H1 (cell line): ENCODE measurements at regions not wholly inside any gene's neighbourhood (a gene's known extent, or its start where the extent isn't known, plus 50 kb on each side); places are given as distances from the start of the nearest gene placed in this dataset.

Experiments
- JUN ChIP-seq: IDR thresholded peaks from 2 replicates; pipeline ENCODE4 v1.6.1; 2011; ENCODE audit warnings: low read depth, mild to moderate bottlenecking, improper control_type of control experiment, low read length
- SRF ChIP-seq: IDR thresholded peaks from 2 replicates; pipeline ENCODE4 v1.6.1; 2011; ENCODE audit warnings: mild to moderate bottlenecking, low read depth, low read length, moderate library complexity
- TF ChIP-seq, protein P1 (sequence below): fragments of 300-600 bp; sonication (generic); IDR thresholded peaks from 2 replicates; pipeline ENCODE4 v1.7.1; 2012; ENCODE audit warnings: low read length, moderate library complexity, mild to moderate bottlenecking, inconsistent platforms; ENCODE audit not compliant: insufficient replicate concordance
- TF ChIP-seq, protein P2 (sequence below): IDR thresholded peaks from 2 replicates; pipeline ENCODE4 v1.6.1; 2011; ENCODE audit warnings: low read length, improper control_type of control experiment

DNA sequence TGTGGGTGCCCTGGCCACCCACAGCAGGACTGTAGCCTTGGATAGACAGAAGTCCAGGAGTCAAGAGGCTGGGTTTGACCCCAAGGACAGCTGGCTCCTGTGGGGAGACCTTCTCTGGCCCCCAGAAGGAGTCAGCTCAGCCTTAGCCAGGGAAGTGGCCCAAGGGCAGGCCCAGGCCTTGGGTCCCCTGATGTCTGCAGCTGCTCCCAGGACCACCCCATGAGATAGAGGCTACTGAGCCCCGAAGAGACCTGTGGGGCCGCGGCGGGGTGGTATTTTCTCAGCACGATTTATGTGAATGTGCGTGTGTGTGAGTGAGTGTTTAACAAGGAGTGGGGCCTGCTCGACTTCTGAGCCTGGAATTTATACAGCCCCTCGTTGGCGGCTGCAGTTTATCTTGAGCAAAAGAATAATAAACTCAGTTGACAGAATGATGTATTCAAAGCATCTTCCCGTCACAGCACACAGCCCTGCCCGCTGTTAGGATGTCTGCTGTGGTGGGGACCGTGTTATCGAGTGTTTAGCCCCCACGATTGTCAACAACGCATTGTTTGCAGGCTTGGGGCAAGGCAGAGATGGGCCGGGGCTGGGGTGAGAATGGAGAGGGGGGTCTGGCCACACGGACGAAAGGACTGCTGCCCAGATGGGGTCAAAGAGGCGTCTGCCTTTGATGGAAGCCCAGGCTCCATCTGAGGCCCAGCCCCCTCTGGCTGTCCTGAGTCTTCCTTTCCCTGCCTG is 163.3 kb downstream of the VEGFA start (continued):
- TF ChIP-seq, protein P1, sequence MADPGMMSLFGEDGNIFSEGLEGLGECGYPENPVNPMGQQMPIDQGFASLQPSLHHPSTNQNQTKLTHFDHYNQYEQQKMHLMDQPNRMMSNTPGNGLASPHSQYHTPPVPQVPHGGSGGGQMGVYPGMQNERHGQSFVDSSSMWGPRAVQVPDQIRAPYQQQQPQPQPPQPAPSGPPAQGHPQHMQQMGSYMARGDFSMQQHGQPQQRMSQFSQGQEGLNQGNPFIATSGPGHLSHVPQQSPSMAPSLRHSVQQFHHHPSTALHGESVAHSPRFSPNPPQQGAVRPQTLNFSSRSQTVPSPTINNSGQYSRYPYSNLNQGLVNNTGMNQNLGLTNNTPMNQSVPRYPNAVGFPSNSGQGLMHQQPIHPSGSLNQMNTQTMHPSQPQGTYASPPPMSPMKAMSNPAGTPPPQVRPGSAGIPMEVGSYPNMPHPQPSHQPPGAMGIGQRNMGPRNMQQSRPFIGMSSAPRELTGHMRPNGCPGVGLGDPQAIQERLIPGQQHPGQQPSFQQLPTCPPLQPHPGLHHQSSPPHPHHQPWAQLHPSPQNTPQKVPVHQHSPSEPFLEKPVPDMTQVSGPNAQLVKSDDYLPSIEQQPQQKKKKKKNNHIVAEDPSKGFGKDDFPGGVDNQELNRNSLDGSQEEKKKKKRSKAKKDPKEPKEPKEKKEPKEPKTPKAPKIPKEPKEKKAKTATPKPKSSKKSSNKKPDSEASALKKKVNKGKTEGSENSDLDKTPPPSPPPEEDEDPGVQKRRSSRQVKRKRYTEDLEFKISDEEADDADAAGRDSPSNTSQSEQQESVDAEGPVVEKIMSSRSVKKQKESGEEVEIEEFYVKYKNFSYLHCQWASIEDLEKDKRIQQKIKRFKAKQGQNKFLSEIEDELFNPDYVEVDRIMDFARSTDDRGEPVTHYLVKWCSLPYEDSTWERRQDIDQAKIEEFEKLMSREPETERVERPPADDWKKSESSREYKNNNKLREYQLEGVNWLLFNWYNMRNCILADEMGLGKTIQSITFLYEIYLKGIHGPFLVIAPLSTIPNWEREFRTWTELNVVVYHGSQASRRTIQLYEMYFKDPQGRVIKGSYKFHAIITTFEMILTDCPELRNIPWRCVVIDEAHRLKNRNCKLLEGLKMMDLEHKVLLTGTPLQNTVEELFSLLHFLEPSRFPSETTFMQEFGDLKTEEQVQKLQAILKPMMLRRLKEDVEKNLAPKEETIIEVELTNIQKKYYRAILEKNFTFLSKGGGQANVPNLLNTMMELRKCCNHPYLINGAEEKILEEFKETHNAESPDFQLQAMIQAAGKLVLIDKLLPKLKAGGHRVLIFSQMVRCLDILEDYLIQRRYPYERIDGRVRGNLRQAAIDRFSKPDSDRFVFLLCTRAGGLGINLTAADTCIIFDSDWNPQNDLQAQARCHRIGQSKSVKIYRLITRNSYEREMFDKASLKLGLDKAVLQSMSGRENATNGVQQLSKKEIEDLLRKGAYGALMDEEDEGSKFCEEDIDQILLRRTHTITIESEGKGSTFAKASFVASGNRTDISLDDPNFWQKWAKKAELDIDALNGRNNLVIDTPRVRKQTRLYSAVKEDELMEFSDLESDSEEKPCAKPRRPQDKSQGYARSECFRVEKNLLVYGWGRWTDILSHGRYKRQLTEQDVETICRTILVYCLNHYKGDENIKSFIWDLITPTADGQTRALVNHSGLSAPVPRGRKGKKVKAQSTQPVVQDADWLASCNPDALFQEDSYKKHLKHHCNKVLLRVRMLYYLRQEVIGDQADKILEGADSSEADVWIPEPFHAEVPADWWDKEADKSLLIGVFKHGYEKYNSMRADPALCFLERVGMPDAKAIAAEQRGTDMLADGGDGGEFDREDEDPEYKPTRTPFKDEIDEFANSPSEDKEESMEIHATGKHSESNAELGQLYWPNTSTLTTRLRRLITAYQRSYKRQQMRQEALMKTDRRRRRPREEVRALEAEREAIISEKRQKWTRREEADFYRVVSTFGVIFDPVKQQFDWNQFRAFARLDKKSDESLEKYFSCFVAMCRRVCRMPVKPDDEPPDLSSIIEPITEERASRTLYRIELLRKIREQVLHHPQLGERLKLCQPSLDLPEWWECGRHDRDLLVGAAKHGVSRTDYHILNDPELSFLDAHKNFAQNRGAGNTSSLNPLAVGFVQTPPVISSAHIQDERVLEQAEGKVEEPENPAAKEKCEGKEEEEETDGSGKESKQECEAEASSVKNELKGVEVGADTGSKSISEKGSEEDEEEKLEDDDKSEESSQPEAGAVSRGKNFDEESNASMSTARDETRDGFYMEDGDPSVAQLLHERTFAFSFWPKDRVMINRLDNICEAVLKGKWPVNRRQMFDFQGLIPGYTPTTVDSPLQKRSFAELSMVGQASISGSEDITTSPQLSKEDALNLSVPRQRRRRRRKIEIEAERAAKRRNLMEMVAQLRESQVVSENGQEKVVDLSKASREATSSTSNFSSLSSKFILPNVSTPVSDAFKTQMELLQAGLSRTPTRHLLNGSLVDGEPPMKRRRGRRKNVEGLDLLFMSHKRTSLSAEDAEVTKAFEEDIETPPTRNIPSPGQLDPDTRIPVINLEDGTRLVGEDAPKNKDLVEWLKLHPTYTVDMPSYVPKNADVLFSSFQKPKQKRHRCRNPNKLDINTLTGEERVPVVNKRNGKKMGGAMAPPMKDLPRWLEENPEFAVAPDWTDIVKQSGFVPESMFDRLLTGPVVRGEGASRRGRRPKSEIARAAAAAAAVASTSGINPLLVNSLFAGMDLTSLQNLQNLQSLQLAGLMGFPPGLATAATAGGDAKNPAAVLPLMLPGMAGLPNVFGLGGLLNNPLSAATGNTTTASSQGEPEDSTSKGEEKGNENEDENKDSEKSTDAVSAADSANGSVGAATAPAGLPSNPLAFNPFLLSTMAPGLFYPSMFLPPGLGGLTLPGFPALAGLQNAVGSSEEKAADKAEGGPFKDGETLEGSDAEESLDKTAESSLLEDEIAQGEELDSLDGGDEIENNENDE: no peak
- TF ChIP-seq, protein P2, sequence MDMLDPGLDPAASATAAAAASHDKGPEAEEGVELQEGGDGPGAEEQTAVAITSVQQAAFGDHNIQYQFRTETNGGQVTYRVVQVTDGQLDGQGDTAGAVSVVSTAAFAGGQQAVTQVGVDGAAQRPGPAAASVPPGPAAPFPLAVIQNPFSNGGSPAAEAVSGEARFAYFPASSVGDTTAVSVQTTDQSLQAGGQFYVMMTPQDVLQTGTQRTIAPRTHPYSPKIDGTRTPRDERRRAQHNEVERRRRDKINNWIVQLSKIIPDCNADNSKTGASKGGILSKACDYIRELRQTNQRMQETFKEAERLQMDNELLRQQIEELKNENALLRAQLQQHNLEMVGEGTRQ: no peak
- TF ChIP-seq JUN: no peak
- TF ChIP-seq SRF: no peak
